Skeletal muscle satellite cell (primary cell): ENCODE measurements at regions not wholly inside any gene's neighbourhood (a gene's known extent, or its start where the extent isn't known, plus 50 kb on each side); places are given as distances from the start of the nearest gene placed in this dataset.

Source experiments
- H3K27me3 ChIP-seq: 2 replicates; pipeline ENCODE4 v1.7.0; 2013; ENCODE audit warnings: low read length; ENCODE audit not compliant: control insufficient read depth, insufficient read depth
- H3K36me3 ChIP-seq: 2 replicates; pipeline ENCODE4 v1.7.0; 2013; ENCODE audit warnings: mild to moderate bottlenecking, control low read depth, low read length; ENCODE audit not compliant: insufficient read depth
- H3K4me1 ChIP-seq: 2 replicates; pipeline ENCODE4 v1.7.0; 2013; ENCODE audit warnings: low read length; ENCODE audit not compliant: control insufficient read depth, insufficient read depth
- H3K4me2 ChIP-seq: 2 replicates; pipeline ENCODE4 v1.7.0; 2013; ENCODE audit warnings: mild to moderate bottlenecking, low read length
- H3K4me3 ChIP-seq: 2 replicates; pipeline ENCODE4 v1.7.0; 2013; ENCODE audit warnings: low read length
- H3K9ac ChIP-seq: 2 replicates; pipeline ENCODE4 v1.7.0; 2013; ENCODE audit warnings: mild to moderate bottlenecking, low read depth, low read length, moderate library complexity
- H3K9me3 ChIP-seq: replicated peaks from 2 replicates; pipeline ENCODE4 v1.7.0; 2013; ENCODE audit warnings: mild to moderate bottlenecking, control low read depth, low read length

GRCh38 chr1:29718791-29719190, 482.5 kb downstream of the PTPRU start:
- no peak overlapping the region for H3K9ac ChIP-seq
- no peaks in the 10 kb centered on the region for H3K4me1 ChIP-seq
- peaks cover 9% of the 10 kb centered on the region for H3K9me3 ChIP-seq
- H3K27me3 ChIP-seq = no peaks in the 10 kb centered on the region
- no peak overlapping the region for H3K4me3 ChIP-seq
- H3K36me3 ChIP-seq = no peaks in the 10 kb centered on the region
- no peak overlapping the region for H3K4me2 ChIP-seq

DNA sequence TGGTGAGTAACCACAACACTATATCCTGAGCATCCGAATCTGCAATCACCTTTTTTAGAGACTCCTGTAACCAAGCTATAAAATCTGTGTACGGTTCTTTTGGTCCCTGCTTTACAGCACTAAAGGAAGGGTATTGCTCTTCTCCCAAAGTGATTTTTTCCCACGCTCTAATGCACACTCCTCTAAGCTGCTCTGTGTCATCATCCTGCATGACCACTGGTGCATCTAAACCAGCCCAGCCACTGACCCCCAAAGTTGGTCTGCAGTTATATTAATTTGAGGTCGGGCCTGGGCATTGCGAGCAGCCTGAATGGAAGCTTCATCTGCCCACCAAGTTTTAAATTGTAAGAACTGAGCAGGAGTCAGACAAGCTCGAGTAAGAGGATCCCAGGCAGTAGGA, 480.0 kb downstream of the PTPRU start:
- H3K4me3 ChIP-seq = no peak overlapping the region
- peaks cover 16% of the 10 kb centered on the region for H3K4me1 ChIP-seq
- H3K9me3 ChIP-seq = no peaks in the 10 kb centered on the region
- H3K27me3 ChIP-seq = no peaks in the 10 kb centered on the region
- H3K36me3 ChIP-seq = no peaks in the 10 kb centered on the region
- H3K9ac ChIP-seq = no peak overlapping the region
- H3K4me2 ChIP-seq = no peak overlapping the region

GRCh38 chr1:29713857-29714256, 477.5 kb downstream of the PTPRU start:
- no peaks in the 10 kb centered on the region for H3K36me3 ChIP-seq
- no peaks in the 10 kb centered on the region for H3K9me3 ChIP-seq
- no peak overlapping the region for H3K4me2 ChIP-seq
- no peak overlapping the region for H3K4me3 ChIP-seq
- peaks cover 37% of the 10 kb centered on the region for H3K4me1 ChIP-seq
- H3K27me3 ChIP-seq = no peaks in the 10 kb centered on the region
- no peak overlapping the region for H3K9ac ChIP-seq

- no peaks in the 10 kb centered on the region for H3K36me3 ChIP-seq
- H3K27me3 ChIP-seq = no peaks in the 10 kb centered on the region
- peaks cover 47% of the 10 kb centered on the region for H3K4me1 ChIP-seq
- H3K9ac ChIP-seq = no peak overlapping the region
- no peak overlapping the region for H3K4me3 ChIP-seq
- no peaks in the 10 kb centered on the region for H3K9me3 ChIP-seq
- H3K4me2 ChIP-seq = no peak overlapping the region
These were observed 476.5 kb downstream of the PTPRU start for GRCh38 chr1:29712801-29713200.

DNA sequence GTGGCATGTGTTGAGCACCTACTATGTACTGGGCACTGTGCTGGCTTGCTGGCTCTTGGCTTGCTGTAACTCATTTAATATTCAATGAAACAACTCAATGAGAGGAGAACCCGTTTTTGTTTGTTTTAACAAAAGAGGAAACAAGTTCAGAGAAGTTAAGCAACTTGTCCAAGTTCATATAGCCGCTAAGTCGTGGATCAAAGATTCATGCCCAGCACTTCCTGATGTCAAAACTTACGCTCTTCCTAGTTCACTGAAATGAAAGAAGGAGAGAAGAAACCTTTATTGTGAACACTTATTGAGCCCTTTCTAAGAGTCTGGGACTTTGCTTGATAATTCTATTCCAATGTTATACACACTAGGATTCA, 475.9 kb downstream of the PTPRU start:
- H3K4me1 ChIP-seq = peaks cover 48% of the 10 kb centered on the region
- peak overlapping the region; percentile 24 for H3K4me2 ChIP-seq
- no peak overlapping the region for H3K4me3 ChIP-seq
- no peaks in the 10 kb centered on the region for H3K36me3 ChIP-seq
- H3K9ac ChIP-seq = no peak overlapping the region
- H3K27me3 ChIP-seq = no peaks in the 10 kb centered on the region
- H3K9me3 ChIP-seq = no peaks in the 10 kb centered on the region

DNA sequence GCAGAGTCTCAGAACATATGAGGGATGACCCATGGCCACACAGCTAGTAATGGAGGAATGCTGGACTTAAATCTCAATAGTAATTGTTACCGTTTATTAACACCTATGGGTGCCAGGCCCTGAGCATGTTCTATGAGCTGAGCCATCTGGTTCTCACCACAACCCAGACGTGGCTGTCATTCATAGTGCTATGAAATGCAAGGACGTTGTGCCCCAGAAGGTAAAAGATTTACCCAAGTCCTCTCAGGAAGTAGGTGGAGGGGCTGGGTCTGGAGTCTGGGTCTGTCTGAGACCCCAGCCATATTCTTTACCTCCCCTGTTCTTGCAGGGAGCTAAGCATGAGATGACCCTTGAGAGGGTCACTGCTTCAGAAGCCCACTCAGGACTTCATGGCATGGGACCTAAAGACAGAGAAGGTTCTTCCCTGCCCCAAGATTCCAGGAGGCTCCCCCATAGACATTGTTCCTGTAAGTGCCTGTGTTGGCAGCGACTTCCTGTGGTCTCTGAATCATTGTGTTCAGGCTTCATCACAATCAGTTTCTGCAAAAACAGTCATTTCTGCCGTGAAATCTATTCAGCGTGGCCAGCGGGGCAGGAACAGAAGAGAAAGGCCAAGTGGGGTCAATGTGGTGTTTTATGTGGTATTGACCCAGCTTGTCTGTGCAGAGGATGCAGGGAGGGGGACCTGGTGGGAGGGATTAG, 475.4 kb downstream of the PTPRU start:
- H3K27me3 ChIP-seq = no peaks in the 10 kb centered on the region
- H3K4me3 ChIP-seq = no peak overlapping the region
- peaks cover 50% of the 10 kb centered on the region for H3K4me1 ChIP-seq
- H3K4me2 ChIP-seq = peak overlapping the region; percentile 24
- peak overlapping the region; percentile 44 for H3K9ac ChIP-seq
- H3K9me3 ChIP-seq = no peaks in the 10 kb centered on the region
- H3K36me3 ChIP-seq = no peaks in the 10 kb centered on the region

- peak overlapping the region; percentile 59 for H3K9ac ChIP-seq
These were observed 473.5 kb downstream of the PTPRU start for GRCh38 chr1:29709704-29710280.

DNA sequence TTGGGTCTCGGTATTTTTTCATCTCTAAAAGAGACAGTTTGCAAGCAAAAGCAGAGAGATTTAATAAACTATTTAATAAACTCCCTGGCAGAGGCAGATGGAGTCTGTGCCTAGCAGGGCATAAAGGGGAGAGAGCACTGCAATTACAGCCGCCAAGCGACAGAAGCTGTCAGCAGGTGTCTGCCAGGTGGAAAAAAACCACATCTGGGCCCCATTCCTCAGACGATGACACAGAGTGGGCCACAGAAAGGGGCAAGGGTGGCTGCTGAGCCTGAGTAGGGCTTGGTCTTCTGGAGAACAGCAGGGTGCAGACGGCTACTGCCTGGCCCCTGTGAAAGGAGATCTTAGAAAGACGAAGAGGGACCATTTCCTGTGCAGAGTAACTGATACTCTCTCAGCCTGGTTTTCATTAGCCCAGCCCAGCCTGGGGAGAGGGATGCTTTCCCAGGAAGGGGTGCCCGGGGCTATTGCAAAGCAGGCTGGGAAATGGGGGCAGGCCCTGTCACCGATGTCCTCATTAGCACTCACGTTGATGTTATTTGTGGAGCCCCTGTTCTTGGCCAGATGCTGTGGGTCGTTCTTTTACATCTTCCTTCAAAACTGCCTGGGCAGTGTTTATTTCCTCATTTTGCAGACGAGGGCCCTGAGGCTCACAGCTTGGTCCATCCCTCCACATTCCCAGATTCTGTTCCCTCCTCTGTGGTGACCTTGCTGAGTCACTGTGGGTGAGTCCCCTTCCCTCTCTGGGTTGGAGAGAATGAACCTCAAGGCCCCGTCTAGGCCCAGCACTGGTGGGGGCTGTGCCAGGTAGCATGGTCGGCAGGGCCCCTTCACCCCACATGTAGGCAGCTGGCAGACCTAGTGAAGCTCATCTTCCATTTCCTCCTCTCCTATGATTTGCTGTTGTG, 472.7 kb downstream of the PTPRU start:
- H3K4me1 ChIP-seq = peaks cover 52% of the 10 kb centered on the region
- no peaks in the 10 kb centered on the region for H3K9me3 ChIP-seq
- peak overlapping the region; percentile 24 for H3K4me2 ChIP-seq
- no peaks in the 10 kb centered on the region for H3K27me3 ChIP-seq
- peak overlapping the region; percentile 14 for H3K4me3 ChIP-seq
- no peaks in the 10 kb centered on the region for H3K36me3 ChIP-seq
- H3K9ac ChIP-seq = peak overlapping the region; percentile 59

More at GRCh38 chr1:29709704-29710280, 473.5 kb downstream of the PTPRU start:
- H3K36me3 ChIP-seq = no peaks in the 10 kb centered on the region
- no peaks in the 10 kb centered on the region for H3K27me3 ChIP-seq
- H3K4me1 ChIP-seq = peaks cover 52% of the 10 kb centered on the region
- H3K4me3 ChIP-seq = peak overlapping the region; percentile 14
- H3K4me2 ChIP-seq = peak overlapping the region; percentile 24
- H3K9me3 ChIP-seq = no peaks in the 10 kb centered on the region

DNA sequence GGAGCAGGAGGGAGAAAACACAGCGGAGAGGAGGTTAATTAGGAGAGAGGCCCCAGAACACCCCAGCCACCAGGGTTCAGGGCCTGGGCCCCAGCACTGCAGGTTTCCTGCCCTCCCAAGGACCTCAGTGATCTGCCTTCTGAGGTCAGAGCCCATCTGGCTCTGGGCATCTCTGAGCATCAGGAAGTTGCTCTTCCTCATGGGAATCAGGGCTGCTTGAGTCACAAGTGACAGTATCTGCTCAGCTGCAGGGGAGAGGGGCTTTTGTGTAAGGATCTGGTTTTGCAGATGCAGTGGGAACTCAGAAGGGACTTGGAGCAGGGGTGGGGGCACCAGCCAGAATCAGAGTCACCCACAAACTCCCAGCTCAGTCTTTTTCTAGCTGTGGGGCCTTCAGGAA, 472.1 kb downstream of the PTPRU start:
- Histone ChIP-seq H3K36me3 (no peaks in the 10 kb centered on the region), H3K27me3 (no peaks in the 10 kb centered on the region), H3K4me3 (no peak overlapping the region), H3K9me3 (no peaks in the 10 kb centered on the region), H3K4me1 (peaks cover 52% of the 10 kb centered on the region), H3K9ac (peak overlapping the region; percentile 59), H3K4me2 (peak overlapping the region; percentile 24)

DNA sequence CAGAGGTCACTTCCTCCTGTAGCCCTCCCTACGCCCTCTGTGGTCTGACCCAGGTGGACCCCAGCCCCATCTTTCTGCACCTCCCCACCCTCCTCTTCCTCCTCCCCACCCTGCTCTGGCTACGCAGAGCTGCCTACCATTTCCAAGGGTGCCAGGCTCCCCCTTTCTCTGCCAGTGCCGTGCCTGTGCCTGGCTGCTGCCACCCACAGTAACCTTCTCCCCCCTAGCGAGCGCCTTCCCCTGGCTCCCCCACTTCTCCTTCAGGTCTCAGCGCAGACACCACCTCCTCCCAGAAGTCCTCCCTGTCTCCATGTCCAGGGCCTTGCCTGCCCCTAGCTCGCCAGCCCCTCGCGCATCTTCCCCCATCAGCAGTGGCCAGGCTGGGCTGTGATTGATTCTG, 471.5 kb downstream of the PTPRU start:
- no peak overlapping the region for H3K4me2 ChIP-seq
- no peak overlapping the region for H3K4me3 ChIP-seq
- no peaks in the 10 kb centered on the region for H3K27me3 ChIP-seq
- peaks cover 51% of the 10 kb centered on the region for H3K4me1 ChIP-seq
- H3K9ac ChIP-seq = peak overlapping the region; percentile 59
- no peaks in the 10 kb centered on the region for H3K9me3 ChIP-seq
- no peaks in the 10 kb centered on the region for H3K36me3 ChIP-seq

DNA sequence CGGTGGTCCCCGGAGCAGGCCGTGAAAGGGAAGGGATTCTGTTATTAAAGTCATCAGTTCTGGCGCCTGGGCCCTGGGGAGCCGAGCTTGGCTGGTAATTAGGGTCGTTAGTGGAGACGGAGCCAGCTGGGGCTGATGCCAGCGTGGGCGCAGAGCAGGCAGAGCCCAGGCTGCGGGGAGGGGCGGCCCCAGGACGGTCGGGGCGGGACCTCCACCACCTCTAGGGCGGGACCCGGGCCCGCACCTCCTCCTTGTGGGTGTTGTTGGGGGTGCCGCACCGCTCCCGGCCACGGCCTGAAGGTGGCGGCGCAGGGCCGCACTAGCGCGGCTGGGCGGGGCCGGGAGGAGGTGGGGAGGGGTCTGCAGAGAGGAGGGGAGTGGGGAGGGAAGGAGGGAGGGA, 470.6 kb downstream of the PTPRU start:
- Histone ChIP-seq H3K9ac (no peak overlapping the region), H3K27me3 (no peaks in the 10 kb centered on the region), H3K9me3 (no peaks in the 10 kb centered on the region), H3K36me3 (no peaks in the 10 kb centered on the region), H3K4me3 (peak overlapping the region; percentile 45), H3K4me1 (peaks cover 42% of the 10 kb centered on the region), H3K4me2 (peak overlapping the region; percentile 70)
